ENCODE measurements at regions not wholly inside any gene's neighbourhood (a gene's known extent, or its start where the extent isn't known, plus 50 kb on each side); places are given as distances from the start of the nearest gene placed in this dataset.
"Not testable (repeated sequence)": the region's sequence is repeated elsewhere in the genome, so short reads cannot be mapped to it uniquely, and the experiment has no call there.

DNA sequence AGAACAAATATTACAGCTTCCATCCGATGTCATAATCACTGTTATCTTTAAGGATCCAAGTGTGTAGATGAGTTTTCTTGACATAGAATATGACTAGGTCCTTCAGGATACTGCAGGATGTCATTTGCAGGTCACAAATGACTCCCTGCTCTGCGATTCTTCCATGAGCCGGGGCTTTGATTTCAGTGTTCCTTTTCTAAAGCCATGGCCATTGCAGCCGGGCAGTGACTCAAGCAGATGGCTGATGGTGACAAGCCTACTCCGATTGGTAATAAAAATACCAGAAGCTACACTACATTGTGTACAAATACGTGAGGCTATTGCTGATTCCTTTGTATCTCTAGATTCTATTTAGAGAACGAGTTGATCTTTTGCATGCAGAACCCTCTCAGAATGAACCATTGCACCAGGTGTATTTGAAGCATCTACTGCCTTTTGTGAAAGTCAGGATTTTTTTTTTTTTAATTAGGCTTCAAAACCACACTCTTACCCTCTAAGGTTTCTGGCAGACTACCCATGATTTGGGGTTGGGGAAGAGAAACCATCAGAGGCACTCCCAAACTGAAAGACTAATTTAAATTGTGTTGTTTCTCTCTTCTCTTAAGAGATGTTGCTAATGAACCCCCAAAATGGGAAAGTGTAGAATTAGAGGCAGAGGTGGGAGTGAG lies 271.0 kb upstream of the ADRA1B start:
- DNase-seq (ENCODE audit: low read depth in 2 of 2): no peak

DNA sequence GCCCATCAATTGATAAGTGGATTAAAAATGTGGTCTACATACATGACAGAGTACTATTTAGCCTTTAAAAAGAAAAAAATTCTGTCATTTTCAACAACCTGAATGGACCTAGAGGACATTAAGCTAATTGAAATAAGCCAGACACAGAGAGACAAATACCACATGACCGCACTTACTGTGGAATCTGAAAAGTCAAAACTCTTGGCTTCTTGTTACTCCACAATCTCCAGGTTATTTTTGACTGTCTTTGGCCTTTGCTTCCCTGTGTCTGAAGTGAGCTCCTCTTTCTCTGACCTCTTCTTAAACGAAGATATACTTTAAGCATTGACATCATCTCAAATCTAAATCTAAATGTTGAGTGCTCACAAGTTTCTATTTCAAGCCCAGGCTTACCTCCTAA lies 265.5 kb upstream of the ADRA1B start:
- DNase-seq (ENCODE audit: low read depth in 2 of 2): no peak

DNA sequence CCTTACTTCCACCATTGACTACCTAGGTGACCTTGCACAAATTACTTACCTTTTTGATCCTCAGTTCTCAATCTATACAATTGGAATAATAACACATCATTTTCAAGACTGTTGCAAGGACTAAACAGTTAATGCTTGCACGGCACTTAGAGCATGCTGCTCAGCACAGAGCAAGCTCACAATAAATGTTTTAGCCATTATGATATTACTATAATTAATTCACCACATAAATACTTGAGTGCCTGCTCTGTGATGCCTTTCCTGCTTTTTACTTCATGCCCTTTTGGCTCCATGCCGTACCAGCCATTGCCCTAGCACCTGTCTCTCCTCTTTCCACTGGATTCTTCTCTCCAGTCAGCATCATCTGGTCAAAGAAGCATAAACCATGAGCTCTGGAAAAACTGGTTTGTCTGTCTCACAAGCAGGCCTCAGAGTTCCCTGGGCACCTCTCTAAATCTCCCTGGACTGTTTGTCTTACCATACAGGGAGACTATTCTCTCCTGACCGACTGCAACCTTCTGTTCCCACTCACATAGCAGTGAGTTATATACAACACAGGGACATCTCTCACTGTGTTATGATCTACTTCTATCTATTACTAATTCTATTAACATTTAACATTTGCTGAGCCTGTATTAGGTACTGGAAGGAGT lies 260.4 kb upstream of the ADRA1B start:
- DNase-seq (ENCODE audit: low read depth in 2 of 2): no peak

DNA sequence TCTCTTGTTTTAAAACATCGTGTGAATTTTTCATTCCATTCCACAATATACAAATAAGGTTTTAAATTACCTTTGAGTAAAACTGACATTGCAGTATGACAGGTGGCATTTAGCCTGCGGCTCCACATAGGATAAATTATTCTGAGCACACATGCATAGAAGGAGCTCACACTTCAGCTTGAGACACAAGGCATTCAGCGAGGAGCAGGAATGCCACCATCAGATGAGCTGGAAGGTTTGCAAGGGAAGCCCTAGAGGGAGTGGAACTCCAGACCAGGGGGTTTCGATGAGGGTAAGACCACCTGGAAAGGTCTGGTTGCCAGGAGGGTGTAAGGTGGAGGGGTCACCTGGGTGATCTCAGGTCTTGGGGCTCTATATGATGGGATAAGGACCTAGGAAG lies 259.0 kb upstream of the ADRA1B start:
- no peak for DNase-seq (ENCODE audit: low read depth in 2 of 2)

DNA sequence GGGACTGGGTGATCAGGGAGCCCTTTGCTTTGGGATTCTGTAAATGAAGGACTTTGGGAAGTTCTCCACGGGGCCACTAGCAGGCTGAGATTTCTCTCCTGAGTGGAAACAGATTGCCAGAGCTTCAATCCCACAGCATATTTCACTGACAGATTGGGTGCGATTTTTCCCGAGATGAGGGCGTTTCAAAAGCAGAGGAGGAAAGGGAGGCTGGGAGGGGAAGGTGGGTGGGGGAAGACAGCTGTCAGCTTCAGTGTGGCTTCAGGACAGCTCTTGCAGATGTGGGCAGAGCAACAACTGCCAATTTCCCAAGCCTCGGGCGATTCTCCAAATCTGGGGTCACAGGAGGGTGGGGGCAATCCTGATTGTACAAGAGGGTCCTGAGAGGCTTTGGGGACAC lies 258.5 kb upstream of the ADRA1B start:
- no peak for DNase-seq (ENCODE audit: low read depth in 2 of 2)

DNA sequence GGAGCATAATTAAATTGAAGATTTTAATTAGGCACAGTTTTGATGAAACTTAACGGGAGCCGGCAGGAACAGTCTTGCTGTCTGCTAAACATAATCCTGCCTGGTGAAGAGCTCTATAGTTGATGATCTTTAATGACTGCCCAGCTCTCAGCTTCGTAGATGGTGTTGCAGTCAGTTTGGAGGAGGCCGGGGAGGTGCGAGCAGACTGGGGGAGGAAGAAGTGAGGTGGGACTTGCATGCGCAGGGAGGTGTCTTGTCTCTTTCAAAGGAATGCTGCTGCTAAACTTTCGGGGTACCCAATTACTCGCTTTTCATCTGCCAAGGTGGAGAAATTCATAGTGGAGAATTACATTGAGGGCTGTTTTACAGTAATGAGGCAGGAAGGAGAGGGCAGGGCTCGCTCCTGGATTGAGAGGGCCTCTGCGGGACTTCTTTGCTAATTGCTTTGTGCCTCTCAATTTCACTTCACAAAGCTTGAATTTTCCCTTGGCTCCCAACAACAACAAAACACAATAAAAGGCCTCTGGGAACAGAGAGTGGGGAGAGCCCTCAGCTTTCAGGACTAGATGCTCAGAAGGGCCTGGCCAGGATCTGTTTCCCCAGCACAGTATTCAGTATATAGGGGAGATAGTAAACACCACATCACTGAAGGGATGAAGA lies 257.9 kb upstream of the ADRA1B start:
- DNase-seq (ENCODE audit: low read depth in 2 of 2): no peak

DNA sequence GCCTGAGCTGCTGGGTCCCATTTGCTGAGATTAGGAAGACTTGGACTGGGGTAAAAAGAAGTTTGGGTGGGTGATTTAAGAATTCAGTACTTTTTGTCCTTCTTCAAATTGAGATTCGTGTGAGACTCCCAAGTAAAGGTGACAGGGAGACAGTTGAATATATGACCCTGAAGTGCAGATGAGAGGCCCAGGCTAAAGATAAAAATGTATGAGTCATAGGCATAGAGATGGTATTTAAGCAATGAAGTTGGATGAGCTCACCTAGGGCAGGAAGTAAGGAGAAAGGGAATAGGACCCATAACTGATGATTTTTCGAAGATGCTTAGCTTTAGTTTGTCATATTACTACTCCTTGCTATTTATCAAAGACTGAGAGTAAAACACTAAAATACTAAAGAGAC lies 255.9 kb upstream of the ADRA1B start:
- DNase-seq (ENCODE audit: low read depth in 2 of 2): no peak

DNA sequence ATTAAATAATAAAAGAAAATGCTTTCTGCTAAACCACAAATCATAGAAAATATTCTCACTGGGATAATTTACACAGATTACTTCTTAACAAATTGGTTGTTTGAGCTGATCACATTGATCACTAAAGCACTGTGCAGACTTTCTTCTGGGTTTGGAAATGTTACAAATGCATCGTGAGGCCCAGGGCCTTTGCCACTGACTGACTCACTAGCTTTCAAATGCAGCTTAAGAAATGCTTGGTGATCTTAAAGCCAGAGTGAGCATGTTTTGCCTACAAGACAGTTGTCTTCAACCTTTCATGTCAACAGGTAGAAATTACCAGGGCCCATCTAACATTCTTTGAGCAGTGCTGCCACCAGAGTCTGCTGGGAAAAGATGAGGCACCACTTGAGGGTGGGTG lies 252.3 kb upstream of the ADRA1B start:
- no peak for DNase-seq (ENCODE audit: low read depth in 2 of 2)

DNA sequence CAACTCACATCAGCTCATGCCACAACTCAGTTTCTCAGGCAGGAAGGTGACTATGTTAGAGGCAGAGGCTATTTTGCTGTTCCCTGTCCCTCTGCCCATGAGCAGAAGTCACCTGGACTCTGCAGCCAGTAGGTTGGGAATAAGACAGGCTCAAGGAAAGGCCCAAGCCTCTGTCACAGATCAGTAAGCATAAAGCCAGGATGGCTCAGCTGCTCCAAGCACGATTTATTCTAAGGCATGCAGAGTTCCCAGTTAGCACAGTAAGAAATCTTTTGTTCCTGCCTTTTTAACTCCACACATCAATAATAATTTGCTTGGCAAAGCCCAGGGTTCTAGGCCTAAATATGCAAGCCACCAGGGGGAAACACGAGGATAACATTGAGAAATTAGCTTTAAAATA lies 249.0 kb upstream of the ADRA1B start:
- no peak for DNase-seq (ENCODE audit: low read depth in 2 of 2)

DNA sequence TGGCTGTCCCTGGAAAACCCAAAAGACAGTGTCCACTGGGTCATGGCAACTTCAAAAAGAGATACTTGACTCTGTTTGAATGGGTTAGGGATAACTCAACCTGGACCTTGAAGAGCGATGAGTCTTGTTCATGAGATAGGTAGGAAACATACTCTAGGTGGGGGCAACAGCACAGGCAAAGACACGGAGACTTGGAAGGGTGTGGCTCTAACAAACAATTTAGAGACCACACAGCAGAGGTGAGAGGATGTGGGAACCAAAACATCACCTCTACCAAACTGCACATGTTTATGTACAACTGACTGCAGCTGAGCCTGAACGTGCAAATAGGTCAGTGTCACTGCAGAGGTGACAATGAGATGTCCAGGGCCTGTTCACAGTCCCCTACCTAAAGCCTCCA lies 247.7 kb upstream of the ADRA1B start:
- no peak for DNase-seq (ENCODE audit: low read depth in 2 of 2)

DNA sequence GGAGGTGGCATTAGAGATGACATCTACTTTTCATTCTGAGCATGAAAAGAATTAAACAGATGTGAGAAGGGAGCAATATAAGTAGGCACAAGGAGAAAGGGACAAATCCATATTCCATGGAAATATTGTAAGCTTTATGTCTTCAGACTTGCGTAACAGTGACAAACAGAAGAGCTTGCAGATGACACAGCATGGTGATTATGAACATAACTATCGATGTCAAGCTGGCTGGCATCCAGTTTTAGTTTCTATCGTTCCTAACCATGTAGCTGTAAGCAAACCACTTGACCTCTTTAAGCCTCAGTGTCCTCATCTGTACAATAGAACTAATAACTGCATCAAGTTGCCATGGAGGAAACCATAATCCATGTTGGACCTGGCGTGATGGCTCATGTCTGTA lies 246.7 kb upstream of the ADRA1B start:
- DNase-seq (ENCODE audit: low read depth in 2 of 2): no peak

DNA sequence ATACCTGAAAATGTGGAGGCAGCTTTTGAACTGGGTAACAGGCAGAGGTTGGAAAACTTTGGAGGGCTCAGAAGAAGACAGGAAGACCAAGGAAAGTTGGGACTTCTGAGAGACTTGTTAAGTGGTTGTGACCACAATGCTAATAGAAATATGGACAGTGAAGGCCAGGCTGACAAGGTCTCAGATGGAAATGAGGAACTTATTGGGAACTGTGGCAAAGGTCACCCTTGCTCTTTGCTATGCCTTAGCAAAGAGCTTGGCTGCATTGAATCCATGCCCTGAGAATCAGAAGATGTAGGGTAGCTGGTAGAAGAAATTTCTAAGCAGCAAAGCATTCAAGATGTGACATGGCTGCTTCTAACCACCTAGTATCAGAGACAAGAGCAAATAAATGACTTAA lies 244.4 kb upstream of the ADRA1B start:
- DNase-seq (ENCODE audit: low read depth in 2 of 2): no peak

DNA sequence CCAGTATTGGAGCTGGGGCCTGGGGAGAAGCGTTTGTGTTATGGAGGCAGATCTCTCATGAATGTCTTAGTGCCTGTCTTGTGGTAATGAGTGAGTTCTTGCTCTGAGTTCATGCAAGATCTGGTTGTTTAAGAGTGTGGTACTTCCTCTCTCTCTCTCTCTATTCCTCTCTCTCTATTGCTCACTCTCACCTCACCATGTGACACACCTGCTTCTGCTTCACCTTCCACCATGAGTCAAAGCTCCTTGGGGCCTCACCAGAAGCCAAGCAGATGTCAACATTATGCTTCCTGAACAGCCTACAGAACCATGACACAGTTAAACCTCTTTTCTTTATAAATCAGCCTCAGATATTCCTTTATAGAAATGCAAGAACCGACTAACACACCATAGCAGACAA lies 242.7 kb upstream of the ADRA1B start:
- no peak for DNase-seq (ENCODE audit: low read depth in 2 of 2)

DNA sequence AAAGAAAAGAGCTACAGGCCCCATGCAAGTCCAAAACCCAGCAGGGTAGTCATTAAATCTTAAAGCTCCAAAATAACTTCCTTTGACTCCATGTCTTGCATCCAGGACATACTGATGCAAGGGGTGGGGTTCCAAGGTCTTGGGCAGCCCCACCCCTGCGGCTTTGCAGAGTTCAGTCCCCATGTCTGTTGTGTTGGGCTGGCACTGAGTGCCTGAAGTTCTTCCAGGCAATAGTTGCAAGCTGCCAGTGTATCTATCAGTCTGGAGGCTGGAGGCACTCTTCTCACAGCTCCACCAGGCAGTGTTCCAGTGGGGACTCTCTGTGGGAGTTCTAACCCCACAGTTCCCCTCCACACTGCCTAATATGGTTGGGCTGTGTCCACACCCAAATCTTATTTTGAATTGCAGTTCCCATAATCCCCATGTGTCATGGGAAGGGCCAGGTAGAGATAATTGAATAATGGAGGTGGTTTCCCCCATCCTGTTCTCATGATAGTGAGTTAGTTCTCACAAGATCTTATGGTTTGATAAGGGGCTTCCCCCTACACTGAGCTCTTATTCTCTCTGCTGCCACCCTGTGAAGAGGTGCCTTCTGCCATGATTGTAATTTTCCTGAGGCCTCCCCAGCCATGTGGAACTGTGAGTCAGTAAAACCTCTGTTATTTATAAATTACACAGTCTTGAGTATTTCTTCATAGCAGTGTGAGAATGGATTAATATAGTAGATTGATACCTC lies 237.5 kb upstream of the ADRA1B start:
- no peak for DNase-seq (ENCODE audit: low read depth in 2 of 2)

DNA sequence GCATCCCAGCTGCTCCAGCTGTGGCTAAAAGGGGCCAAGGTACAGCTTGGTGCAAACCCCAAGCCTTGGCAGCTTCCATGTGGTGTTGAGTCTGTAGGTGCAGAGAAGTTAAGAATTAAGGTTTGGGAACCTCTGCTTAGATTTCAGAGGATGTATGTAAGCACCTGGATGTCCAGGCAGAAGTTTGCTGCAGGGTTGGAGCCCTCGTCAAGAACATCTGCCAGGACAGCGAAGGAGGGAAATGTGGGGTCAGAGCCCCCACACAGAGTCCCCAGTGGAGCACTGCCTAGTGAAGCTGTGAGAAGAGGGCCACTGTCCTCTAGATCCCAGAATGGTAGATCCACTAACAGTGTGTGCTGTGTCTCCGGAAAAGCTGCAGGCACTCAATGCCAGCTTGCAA lies 236.2 kb upstream of the ADRA1B start:
- no peak for DNase-seq (ENCODE audit: low read depth in 2 of 2)

DNA sequence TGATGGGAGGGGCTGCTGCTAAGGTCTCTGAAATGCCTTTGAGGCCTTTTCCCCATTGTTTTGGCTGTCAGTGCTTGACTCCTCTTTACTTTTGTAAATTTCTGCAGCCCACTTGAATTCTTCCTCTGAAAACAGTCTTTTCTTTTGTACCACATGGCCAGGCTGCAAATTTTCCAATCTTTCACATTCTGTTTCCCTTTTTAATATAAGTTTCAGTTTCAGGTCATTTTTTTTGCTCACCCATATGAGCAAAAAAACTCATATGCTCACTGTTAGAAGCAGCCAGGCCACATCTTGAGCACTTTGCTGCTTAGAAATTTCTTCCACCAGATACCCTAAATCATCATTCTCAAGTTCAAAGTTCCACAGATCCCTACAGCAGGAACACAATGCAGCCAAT lies 234.6 kb upstream of the ADRA1B start:
- DNase-seq (ENCODE audit: low read depth in 2 of 2): no peak

DNA sequence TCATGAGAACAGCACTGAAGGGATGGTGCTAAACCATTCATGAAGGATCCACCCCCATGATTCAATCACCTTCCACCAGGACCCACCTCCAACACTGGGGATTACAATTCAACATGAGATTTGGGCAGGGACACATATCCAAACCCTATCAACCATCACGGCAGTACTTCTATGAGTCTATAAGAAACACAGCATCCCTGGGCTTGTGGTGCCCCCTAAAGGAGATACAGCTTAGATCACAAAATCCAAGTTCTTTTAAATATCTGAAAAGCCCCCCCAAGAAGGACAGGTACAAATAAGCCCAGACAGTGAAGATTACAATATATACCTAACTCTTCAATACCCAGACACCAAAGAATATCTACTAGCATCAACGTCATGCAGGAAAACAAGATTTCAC lies 233.7 kb upstream of the ADRA1B start:
- no peak for DNase-seq (ENCODE audit: low read depth in 2 of 2)

DNA sequence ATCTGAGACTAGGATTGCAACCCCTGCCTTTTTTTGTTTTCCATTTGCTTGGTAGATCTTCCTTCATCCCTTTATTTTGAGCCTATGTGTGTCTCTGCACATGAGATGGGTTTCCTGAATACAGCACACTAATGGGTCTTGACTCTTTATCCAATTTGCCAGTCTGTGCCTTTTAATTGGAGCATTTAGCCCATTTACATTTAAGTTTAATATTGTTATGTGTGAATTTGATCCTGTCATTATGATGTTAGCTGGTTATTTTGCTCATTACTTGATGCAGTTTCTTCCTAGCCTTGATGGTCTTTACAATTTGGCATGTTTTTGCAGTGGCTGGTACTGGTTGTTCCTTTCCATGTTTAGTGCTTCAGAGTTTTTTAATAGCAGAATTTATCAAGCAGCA lies 228.4 kb upstream of the ADRA1B start:
- not testable (repeated sequence) for DNase-seq (ENCODE audit: low read depth in 2 of 2)

DNA sequence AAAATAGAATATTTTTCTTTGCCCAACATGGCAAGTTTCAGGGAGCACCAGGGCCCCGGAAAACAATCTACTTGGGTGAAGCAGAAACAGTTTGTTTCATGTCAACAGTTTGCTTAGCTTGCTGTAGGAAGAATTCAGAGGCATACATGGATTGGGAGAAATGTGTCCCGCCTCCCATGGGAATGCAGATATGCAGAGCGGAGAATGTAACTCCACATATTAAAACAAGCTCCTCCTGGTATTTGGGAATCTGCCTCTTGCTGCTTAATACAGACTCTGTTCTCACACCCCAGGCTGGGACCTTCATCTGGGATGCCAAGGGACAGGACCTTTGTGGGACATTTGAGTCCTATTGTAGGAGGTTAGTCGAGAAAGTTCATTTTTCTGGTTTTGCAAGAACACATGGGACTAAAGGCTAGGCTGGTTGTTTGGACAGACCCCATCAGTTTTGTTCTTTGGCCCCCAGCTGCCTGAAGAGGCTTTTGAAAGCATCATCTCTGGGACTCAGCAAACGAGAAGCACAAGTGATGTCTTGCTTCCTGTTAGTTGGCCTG lies 220.5 kb upstream of the ADRA1B start:
- no peak for DNase-seq (ENCODE audit: low read depth in 2 of 2)

DNA sequence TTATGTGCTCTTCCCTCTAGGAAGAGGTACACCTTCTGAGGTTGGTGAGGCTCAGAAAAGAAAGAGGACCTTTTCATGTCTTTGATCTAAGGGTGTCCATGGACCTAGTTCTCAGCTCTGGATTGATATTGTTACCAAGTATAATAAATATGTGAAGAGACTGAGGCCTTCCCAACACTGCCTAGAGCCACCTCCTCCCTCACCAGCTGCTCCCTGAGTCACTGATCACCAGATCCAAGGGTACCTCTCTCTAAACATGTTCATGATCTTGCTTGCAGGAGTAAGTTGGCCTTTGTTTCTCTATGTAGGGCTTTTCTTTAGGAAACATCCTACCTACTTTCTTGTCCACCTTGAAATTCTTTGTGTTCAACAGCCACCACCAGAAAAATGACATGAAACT lies 218.8 kb upstream of the ADRA1B start:
- DNase-seq (ENCODE audit: low read depth in 2 of 2): no peak

DNA sequence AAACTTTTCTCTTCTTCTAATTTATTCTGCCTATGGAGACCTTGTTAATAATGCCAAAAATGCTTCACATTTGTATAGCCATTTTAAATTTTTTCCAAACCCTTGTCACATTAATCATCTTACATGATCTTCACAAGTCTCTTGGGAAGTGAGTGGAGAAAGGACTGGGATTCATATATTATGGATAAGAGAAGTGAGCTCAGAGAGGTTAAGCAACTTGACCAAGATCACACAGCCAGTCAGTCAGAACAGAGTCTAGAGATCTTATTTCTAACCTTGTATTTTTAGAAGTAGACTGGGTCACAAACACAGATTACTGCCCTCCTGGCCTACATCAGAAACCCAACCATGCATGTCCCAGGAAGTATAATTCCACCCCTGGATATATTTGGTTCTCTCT lies 218.0 kb upstream of the ADRA1B start:
- no peak for DNase-seq (ENCODE audit: low read depth in 2 of 2)

DNA sequence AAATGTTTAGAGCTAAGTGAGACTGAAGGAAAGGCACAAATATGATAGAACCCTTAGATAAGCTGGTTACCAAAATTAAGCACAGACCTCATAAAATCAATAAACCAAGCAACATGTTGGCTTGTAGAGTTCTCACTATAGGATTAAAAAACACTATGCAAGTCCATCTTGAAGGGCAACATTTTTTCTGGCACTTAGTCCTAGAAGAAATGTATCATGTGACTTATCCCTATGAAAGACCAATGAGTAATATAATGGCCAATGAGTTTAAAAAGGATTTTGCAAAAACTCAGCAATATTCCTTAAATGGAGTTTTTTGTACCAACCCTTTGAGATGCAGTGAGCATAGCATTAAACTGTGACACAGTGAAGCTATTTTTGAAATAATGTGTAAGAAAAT lies 216.3 kb upstream of the ADRA1B start:
- no peak for DNase-seq (ENCODE audit: low read depth in 2 of 2)

DNA sequence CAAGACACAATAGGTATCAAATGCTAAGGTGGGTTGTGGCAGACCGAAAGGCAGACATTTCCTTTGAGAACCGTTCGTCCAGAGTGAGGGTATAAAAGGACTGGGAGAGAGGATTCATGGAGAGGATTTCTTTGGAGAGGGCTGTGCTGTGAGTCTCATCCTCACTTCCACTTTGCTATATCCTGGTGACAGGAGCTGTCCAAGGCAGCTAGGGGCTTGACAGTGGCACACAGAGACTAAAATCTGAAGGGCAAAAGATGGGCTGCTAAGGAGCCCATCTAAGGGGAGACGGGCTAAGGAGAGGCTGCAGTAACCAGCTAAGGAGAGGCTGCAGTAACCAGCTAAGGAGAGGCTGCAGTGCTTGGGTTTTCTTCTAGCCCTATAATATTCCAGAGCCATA lies 214.0 kb upstream of the ADRA1B start:
- DNase-seq (ENCODE audit: low read depth in 2 of 2): no peak
